ENCODE measurements at regions not wholly inside any gene's neighbourhood (a gene's known extent, or its start where the extent isn't known, plus 50 kb on each side); places are given as distances from the start of the nearest gene placed in this dataset.

DNA sequence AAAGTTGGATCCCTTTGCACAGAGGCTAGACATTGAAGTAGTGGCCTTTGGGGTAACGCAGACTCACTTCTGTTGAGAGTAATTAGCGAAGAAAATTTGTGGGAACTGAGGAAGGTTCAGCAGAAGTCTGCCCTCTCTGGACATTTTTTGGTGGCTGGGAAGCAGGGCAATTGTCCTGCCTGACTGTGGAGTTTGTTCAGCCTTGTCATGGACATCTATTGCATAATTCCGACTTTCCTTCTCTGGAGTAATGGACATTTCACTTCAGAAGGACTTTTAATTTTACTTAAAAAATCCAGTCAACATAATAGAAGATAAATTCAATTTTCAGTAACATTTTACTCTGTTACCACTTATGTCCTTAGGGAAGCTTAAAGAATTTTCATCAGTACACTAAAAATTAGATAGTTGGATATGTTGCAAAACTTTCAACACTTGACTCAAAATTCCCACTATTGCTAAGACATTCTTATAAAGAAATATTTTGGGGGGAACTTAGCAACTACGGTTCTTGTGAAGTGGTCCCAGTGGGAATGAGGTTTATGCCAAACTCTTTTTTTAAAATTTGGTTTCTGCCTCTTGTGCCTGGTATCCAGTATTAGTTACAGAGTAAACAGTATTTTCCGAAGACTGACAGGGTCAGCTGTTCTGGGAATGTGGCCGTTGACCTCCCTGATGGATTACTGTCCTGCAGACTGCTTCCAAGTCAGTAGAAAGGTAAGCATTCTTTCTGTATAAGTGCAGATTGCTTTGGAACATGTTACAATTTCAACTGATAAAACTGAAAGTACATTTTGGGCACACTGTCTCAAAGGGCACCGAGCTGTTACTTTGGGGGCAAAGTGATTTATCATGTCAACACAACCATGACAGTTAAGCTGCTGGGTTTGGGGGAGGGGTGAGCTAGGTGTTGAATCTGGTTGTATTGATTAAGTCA is 100.6 kb upstream of the MLIP start:
- DNase-seq: no peak

DNA sequence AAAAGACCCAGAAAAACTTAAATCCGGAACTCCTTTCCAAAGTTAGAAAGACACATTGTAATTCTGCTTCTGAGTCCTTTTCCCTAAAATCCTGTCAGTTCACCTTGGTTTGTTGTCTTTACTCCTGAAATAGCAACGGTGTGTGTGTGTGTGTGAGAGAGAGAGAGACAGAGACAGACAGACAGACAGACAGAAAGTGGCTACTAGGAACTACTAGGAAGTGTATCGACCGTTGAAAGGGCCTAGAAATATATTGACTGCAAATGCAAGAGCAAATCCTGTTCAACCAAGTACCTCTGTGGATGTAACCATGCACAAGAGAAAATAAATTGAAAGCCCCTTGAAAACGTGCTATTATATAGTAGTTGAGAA is 100.0 kb upstream of the MLIP start:
- DNase-seq: no peak

DNA sequence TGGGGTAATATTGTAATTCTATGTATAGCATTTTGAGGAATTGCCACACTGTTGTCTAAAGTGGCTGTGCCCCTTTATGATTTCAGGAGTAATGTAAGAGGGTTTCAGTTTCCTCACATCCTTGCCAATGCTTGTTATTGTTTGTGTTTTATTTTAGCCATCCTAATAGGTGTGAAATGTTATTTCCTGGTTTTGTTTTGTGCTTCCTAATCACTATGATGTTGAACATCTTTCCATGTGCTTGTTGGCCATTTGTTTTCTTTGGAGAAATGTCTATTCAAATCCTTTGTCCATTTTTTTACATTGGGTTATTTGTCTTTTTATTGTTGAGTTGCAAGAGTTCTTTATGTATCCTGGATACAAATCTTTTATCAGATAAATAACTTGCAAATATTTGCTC is 97.3 kb upstream of the MLIP start:
- DNase-seq: no peak

DNA sequence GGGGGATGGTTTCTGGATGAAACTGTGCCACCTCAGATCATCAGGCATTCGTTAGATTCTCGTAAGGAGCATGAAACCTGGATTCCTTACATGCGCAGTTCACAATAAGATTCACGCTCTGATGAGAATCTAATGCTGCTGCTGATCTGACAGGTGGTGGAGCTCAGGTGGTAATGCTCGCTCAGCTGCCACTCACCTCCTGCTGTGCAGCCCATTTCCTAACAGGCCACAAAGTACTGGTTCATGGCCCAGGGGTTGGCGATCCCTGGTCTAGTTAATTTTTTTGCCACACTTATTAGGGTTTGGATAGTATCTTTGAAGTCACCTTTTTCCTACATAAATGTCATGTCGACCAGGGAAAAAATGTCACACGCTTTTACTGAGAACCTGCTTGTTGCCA is 96.8 kb upstream of the MLIP start:
- no peak for DNase-seq

DNA sequence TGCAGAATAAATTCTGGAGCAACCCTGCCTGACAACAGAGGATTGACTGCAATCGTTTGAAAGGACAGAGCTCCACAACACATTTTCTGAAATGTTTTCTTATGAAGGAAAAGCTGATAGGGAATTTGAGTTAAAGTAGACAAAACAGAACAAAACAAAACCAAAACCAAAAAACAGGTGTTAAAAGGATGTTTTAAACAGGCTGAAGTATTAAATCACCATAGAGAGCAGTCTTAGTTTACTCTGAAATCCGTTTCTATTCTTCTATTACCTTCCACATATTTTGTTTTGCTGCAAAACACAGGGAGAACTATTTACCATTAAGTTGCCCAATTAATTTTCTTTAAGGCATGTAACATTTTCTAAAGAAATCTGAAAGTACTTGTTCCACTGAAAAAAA is 93.4 kb upstream of the MLIP start:
- no peak for DNase-seq

DNA sequence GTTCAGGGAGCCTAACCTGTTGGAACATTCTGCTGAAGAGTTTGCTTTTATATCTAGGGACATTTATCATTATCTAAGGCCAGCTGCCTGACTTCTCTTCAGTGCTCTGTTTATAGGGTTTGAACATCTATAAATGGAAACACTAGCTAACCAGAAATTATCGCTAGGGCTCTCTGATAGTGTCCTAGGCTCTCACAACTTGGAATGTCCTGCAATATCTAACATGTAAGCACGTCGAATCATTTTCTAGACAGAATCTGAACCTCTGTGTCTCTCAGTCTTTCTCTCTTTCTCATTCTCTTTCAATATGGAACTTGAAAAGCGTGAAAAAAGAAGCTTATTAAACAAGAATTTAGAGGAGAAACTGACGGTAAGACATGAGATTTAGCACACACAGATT is 92.5 kb upstream of the MLIP start:
- no peak for DNase-seq

DNA sequence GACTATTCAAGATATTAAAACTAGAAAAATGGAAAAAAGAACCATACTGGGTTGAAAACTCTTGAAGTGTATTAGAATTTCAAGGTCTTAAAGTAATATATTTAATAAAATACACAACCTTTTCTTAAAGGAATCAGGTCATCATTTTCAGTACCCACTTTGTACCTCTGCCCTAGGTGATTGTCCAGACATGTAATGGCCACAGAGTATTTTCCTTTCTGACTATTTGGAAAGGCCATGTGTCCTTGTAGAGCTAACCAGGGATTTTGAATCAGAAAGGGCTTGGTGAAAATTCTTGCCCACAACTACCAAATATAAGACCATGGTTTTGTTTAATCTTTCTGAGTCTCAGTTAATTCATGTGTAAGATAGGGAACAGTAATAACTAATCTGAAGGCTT is 91.4 kb upstream of the MLIP start:
- DNase-seq: no peak

DNA sequence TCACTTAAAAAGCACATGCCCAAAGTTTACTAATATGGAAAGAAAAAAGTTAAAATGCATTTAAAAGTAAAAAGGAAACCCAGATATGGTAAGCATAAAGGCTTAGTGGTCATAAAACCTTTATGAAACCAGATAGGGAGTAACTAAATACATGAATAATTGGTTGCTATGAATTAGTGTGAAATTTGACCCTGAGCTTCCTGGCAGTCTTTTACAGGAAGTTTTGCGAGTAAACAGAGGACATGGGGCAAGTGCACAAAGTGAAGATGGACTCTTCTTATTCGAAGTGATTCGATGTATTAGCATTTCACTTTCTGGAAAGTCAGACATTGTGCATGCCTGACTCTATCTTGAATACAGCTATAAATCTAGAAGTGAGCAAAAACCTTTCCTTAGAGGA is 90.9 kb upstream of the MLIP start:
- DNase-seq: no peak

DNA sequence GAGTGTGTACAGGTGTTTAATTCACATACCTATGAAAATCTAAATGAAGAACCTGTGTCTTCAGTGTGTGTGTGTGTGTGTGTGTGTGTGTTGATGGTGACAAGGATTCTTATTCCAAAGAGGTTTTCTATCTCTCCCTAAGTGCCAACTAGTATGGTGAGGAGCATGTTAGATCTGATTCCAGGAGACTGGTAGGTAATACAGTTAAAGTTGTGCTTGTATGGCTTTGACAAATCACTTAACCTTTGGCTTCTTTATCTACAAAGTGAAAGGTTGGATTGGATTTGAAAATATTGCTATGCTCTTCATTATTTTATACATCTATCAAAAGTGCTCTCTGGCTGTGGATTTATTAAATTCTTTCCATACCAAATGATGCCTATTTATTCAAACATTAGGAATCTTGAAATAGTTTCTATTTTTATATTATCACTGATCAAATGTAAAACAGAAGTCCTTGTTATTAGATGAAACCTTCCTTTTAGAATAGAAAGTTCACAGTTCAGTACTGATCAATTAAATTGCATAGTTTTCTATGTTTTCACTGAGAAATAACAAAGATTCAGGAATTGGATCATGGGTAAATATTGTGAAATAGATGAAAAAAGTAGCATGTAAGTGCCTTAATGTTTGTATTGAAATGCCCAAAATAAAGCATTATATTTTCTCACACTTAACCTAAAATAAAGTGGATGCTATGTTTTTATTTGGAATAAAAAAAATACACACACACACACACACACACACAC is 84.4 kb upstream of the MLIP start:
- DNase-seq: no peak

DNA sequence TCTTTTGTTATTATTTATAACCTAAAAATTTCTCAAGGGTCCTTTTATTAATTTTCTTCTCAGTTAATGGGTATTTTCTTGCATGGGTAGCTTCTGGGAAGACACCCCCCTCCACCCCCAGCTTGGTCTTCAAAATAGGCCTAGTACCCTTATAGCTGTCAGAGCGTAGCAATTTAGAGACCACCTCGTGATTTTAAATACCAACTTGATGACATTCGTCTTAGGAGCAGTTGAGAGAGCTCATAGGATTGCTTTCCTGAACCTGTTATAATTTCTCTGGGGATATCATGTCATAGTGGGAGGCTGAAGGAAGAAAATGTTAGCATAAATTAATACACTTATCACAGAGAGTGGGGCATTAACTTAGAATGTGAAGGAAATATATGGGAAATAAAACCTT is 83.1 kb upstream of the MLIP start:
- DNase-seq: no peak

DNA sequence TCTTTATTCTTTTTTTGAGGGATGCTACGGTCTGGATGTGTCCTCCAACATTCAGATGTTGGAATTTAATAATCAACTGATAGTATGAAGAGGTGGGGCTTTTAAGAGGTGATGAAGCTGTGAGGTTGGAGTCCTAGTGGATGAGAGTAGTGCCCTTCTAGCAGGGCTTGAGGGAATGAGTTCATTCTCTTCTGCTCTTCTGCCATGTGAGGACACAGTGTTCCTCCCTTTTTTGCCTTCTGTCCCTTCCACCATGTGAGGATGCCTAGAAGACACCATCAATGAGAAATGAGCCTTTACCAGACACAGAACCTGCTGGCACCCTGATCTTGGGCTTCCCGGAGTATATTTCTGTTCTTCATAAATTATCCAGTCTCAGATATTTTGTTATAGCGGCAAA is 82.1 kb upstream of the MLIP start:
- DNase-seq: no peak

DNA sequence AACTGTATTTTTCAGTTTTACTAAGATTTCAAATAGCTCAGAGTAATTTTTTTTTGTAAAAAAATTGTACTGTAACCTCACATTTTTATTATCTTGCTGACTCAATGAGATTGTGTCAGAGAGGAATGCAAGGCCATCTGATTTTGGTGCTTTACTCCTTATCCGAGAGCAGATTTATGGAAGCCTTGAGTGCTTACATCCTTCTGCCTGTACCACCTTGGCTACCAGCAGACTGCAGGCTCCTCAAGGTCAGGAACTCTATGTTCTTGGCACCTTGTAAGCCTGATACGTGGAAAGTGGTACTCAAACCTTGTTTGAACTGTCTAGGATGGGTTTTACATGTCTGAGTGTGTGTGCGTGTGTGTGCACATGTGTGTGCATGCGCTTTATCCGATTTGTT is 80.1 kb upstream of the MLIP start:
- DNase-seq: no peak

DNA sequence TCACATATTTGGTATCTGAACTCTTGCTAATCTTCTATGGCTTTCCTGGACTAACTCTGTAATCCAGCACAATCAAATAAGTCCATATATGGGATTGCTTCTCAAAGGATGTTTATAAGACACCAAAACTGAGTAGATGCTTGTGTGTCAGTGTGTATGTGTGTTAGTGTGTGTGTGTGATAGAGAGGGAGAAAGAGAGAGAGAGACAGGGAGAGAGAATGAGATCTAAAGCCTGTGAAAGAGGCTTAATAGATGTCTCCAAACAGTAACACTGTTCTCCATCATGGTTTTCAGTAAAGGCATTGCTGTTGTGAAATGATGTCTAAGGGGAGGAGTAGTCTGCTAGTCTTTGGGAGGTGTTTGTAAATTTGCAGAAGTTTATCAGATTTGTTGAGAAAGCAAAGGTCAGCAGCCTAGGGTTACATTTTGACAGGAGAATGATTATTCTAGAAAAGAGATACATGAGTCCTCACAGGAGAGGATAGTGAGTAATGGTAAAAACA is 73.9 kb upstream of the MLIP start:
- no peak for DNase-seq

DNA sequence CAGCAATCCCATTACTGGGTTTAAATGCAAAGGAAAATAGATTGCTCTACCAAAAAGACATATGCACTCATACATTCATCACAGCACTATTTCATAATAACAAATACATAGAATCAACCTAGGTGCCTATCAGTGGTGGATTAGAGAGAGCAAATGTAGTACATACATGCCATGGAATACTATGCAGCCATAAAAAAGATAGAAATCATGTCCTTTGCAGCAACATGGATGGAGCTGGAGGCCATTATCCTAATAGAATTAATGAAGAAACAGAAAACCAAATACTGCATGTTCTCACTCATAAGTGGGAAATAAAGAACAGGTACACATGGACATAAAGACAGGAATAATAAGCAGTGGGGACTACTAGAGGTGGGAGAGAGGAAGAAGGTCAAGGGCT is 70.7 kb upstream of the MLIP start:
- DNase-seq: no peak

DNA sequence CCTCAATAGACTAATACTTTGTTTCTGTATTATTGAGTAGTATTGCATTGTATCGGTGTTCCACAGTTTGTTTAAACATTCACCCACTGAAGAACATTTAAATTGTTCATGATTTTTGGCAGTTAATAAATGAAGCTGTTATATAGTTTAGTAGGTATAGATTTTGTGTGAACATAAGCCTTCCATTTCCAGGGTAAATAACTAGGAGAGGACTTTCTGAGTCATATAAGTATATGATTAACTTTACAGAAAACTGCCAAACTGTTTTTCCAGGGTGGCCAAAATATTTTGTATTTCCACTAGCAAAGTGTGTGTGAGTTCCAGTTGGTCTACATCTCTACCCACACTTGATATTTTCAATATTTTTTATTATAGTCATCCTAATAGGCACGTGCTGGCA is 70.0 kb upstream of the MLIP start:
- no peak for DNase-seq

DNA sequence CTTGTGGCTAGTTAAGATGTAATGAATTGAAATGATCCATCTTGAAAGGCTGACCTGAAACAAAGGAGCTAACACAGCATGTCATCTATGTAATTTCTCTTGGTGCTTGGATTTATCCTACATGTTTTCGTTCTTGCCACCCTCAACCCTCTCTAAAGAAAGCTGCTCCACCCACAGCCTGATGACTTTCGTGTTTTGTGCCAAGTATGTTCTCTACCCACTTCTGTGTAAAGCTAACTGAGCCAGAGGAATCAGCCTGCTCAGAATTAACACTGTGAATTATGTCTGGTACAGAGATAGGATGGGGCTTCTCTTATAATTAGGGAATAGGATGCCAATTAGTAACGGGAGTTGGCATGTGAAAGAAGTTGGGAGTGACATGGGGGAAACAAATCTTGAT is 67.9 kb upstream of the MLIP start:
- no peak for DNase-seq

DNA sequence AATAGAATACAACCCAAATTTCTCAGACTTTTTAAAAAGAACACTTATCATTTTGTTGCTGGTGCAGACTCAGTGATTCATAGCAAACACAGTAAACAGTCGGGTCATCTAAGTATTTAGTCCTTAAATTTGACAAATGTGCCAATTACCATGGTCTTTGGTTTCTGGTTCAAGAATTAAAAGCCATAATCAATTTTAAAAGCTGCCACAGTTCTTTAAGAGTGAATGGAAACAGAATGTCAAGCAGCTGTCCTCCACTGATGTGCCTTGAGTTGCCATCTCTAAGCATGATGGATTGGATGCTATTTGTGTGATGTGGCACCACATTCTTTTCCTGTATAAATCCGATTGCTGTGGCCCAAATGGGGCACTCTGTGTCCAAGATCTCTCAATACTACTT is 67.2 kb upstream of the MLIP start:
- no peak for DNase-seq

DNA sequence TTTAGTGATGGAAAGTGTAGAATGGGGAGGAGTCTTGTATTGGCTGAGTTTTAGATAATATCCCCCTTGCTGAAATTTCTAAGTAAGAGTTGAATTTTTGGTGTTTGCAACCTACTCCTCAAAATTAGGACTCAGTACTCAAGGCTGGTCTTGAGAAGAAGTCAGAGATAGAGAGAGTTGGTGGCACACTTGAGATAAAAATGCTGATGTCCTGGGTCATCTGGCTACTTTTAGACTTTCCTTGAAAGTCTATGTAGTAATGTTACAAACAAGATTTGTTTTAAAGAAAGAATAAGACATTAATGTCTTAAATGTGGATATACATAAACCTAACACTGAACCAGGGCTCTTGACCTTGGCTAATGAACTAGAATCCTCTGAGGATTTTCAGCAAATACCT is 62.5 kb upstream of the MLIP start:
- no peak for DNase-seq

DNA sequence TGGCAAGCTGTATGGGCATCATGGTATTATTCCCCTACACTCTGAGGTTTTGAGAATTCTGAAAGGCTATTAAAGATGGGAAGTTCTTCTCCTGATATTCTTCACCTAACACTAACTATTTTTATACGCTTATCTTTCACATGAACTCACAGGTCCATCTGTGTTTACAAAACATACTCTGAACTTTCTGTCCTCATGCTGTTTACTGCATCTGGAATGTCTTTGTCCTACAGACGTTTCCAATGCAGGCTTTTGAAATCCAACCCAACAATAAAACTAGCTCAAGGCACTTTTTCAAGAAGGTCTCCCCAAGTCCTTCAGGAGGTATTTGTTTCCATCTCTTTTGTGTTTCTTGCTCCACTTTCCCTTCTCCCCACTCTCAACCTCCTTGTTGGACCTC is 60.5 kb upstream of the MLIP start:
- no peak for DNase-seq

DNA sequence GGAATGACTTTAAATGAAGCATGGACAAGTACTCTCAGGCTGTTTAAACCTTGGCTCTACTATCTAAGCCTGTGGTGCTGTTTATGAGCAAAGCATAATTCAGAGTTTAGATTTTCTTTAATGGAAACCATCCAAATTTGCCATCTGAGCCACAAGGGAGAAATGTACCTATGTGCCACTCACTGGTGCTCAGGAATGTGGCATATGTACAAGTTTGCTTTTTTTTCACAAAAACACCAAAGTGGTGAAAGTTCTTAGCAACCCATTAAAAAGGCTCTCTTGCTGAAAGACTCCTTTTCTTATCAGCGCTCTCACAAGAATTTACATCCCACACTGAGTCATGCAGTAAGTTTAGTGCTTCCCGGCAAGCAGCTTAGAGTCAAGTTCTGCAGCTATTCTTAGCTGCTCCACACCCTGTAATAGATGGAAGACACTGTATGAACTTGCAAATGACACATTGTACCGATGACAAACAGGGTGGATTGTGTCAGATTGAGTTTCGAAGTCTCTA is 57.3 kb upstream of the MLIP start:
- no peak for DNase-seq

DNA sequence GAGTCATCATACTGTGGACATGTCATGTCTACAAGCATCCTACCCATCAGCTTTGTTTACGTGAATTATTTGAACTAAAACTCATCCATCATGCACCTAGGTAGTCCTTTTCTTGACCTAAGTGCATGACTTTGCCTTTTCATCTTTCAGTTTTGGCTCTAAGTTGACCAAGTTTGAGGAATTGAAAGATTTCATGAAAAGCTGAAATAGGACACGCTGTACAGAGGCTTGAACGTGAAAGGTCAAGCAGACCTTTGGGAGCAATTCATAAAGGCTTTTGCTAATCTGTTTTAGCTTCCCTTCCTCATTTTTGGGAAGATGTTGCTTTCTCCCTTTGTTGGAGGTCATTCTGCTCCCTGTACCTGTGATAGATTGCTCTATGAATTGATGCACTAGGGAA is 55.1 kb upstream of the MLIP start:
- no peak for DNase-seq

DNA sequence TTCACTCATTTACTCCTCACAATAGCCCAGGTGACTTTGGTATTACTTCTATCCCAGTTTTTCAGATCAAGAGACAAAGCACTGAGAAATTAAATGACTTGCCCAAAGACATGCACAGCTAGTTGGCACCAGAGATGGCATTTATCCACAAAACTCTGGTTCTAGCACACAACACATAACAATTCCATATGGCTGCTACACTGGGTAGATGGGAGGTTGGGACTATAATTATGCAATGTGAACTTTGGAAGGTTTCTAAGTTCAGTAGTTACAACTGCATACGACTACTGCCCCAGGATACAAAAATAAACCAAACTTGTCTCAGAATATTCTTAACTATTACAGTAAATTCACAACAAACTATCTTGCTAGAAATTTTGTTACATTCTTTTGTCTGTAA is 54.2 kb upstream of the MLIP start:
- DNase-seq: no peak

DNA sequence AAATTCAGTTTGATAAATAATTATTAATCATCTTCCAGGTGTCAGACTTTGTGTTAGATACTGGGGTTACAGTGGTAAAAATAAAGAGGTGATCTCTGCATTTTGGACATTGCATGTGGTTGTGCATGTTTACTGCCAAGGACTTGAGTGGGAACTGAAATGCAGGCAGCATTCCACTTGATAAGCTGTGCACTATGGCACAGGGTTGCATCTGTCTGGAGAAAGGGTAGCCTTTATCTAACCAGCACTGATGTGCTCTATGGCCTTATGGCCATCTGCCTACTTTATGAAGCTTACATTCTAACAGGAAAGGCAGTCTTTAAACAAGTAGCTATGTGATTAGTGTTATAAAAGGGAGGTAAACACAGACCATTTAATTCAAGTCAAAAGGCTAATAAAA is 53.0 kb upstream of the MLIP start:
- no peak for DNase-seq

DNA sequence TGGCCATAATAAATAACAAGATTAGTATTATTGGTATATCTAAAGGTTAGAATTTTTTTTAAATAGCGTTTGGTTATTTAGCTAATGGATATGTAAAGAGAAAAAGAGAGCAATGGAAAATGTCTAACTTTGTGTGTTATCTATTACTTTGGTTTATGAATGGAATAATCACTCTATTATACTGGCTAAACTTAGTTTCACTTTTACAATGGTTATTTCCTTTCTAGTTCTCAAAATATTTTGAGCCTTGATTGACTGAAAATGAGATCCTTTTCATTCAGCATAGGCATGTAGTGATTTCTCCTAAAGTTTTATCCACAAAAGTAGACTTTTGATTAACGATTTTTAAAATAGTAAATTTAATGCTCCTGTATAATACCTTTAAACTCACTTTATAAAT is 51.6 kb upstream of the MLIP start:
- DNase-seq: no peak
